ENCODE measurements at regions not wholly inside any gene's neighbourhood (a gene's known extent, or its start where the extent isn't known, plus 50 kb on each side); places are given as distances from the start of the nearest gene placed in this dataset.

GRCh38 chr16:9570521-9570920, 479.1 kb downstream of the HAPSTR1 start:
- no peak overlapping the region for H2AFZ ChIP-seq (ENCODE audit: low read depth, low read length)
- CTCF ChIA-PET (ENCODE audit: low intra/inter-chr PET ratio), result no interaction called here
- no peaks in the 10 kb centered on the region for H3K36me3 ChIP-seq (ENCODE audit: control insufficient read depth, insufficient read depth, low read length)
- H4K20me1 ChIP-seq (replicated peaks; ENCODE audit: control insufficient read depth, insufficient read depth, low read length), result no peaks in the 10 kb centered on the region
- no peaks in the 10 kb centered on the region for H3K79me2 ChIP-seq (ENCODE audit: control insufficient read depth, insufficient read depth, low read length)
- H3K9me3 ChIP-seq (replicated peaks; ENCODE audit: control insufficient read depth, insufficient read depth, low read depth, low read length), result no peaks in the 10 kb centered on the region
- FAIRE-seq, result no peak
- ATAC-seq, result no peak
- no peaks in the 10 kb centered on the region for H3K4me1 ChIP-seq (replicated peaks in 1 of 2; ENCODE audit: control insufficient read depth in 2 of 2, insufficient read depth in 2 of 2, low read length in 2 of 2)
- POLR2A ChIA-PET, result interaction anchor here (0.9 kb wide), 2 partner anchors 12 to 1944 kb away, joined by 3 to 4 read pairs; no protein-coding TSS in a partner anchor
- in situ Hi-C loops (cut with MboI), result no loop called here
- no peaks in the 10 kb centered on the region for H3K9me1 ChIP-seq (ENCODE audit: control insufficient read depth, insufficient read depth, low read length)
- DNase-seq (ENCODE audit: extremely low read depth in 1 of 4, low spot score in 3 of 4), result no peak
- H3K27me3 ChIP-seq (ENCODE audit: control insufficient read depth in 2 of 2, insufficient read depth in 2 of 2, low read length in 2 of 2), result peaks cover 4 to 8% of the 10 kb centered on the region in 2 experiments; a peak in 4 of 5 replicates
- no peak overlapping the region for H3K9ac ChIP-seq (ENCODE audit: insufficient read depth in 1 of 2, low read depth in 2 of 2, low read length in 2 of 2)
- H3K27ac ChIP-seq (ENCODE audit: extremely low read depth, low read depth, low read length), result no peak overlapping the region
- intact Hi-C loops (cut with micrococcal nuclease), result no loop called here
- 2% methylated on average over 3 of the region's 3 CpGs for WGBS (ENCODE audit: insufficient coverage, low coverage, missing lambda C conversion rate)
- no peak overlapping the region for H3K4me3 ChIP-seq
- no TSS peak for BruUV-seq (replicated peaks)
- no peak overlapping the region for H3K4me2 ChIP-seq (ENCODE audit: insufficient read depth, low read length)
- TF ChIP-seq TRIM25 (IDR thresholded peaks at IDR 0.05; ENCODE audit: borderline replicate concordance), result no peak
- TF ChIP-seq POLR3A (IDR thresholded peaks at IDR 0.05; ENCODE audit: borderline replicate concordance, extremely low read depth, insufficient read depth, insufficient read length), result no peak
- no peak for TF ChIP-seq ZNF780A (CRISPR knock-in tag; IDR thresholded peaks at IDR 0.05)
- TF ChIP-seq GTF2B (IDR thresholded peaks at IDR 0.05; ENCODE audit: extremely low read depth, insufficient read length), result no peak
- no peak for TF ChIP-seq TRIM24 (IDR thresholded peaks at IDR 0.05)
- TF ChIP-seq ZBTB5 (IDR thresholded peaks at IDR 0.05), result no peak
- no peak for TF ChIP-seq ZBTB8A (IDR thresholded peaks at IDR 0.05; ENCODE audit: partially characterized antibody)
- TF ChIP-seq ASH1L (IDR thresholded peaks at IDR 0.05; ENCODE audit: borderline replicate concordance, low read depth, partially characterized antibody), result no peak
- no peak for TF ChIP-seq HMGXB4 (CRISPR knock-in tag; IDR thresholded peaks at IDR 0.05)
- no peak for TF ChIP-seq NONO (IDR thresholded peaks at IDR 0.05; ENCODE audit: low read depth in 2 of 2, low read length in 1 of 2)
